Trophoblast cell (in vitro differentiated cells and primary cell): ENCODE measurements at regions not wholly inside any gene's neighbourhood (a gene's known extent, or its start where the extent isn't known, plus 50 kb on each side); places are given as distances from the start of the nearest gene placed in this dataset.
"Not testable (repeated sequence)": the region's sequence is repeated elsewhere in the genome, so short reads cannot be mapped to it uniquely, and the experiment has no call there.

Experiments
- DNase-seq, 2 donors: peaks; one replicate each; pipeline ENCODE4 v3.0.0-alpha.2; 2016
- H2AFZ ChIP-seq: 2 replicates; pipeline ENCODE4 v1.6.1; 2013; ENCODE audit warnings: low read length, moderate library complexity, mild to moderate bottlenecking; ENCODE audit not compliant: insufficient read depth, poor library complexity
- H2AK5ac ChIP-seq: 2 replicates; pipeline ENCODE4 v1.6.1; 2013; ENCODE audit warnings: mild to moderate bottlenecking, low read length
- H2BK120ac ChIP-seq: 2 replicates; pipeline ENCODE4 v1.6.1; 2013; ENCODE audit warnings: low read length, mild to moderate bottlenecking, moderate library complexity; ENCODE audit not compliant: insufficient read depth, poor library complexity
- H2BK12ac ChIP-seq: 2 replicates; pipeline ENCODE4 v1.6.1; 2013; ENCODE audit warnings: mild to moderate bottlenecking, low read length, moderate library complexity
- H2BK5ac ChIP-seq: 2 replicates; pipeline ENCODE4 v1.6.1; 2013; ENCODE audit warnings: low read length, low read depth, moderate library complexity, mild to moderate bottlenecking; ENCODE audit not compliant: poor library complexity
- H3K14ac ChIP-seq: 2 replicates; pipeline ENCODE4 v1.6.1; 2013; ENCODE audit warnings: mild to moderate bottlenecking, low read length
- H3K18ac ChIP-seq: 2 replicates; pipeline ENCODE4 v1.6.1; 2013; ENCODE audit warnings: mild to moderate bottlenecking, low read length
- H3K23ac ChIP-seq: 2 replicates; pipeline ENCODE4 v1.6.1; 2013; ENCODE audit warnings: low read length
- H3K27ac ChIP-seq: 2 replicates; pipeline ENCODE4 v1.5.1; 2013; ENCODE audit warnings: low read depth, mild to moderate bottlenecking, inconsistent platforms, low read length, moderate library complexity
- H3K27me3 ChIP-seq: 2 replicates; pipeline ENCODE4 v1.6.1; 2013; ENCODE audit warnings: inconsistent platforms, mild to moderate bottlenecking, low read length, moderate library complexity; ENCODE audit not compliant: insufficient read depth
- H3K36me3 ChIP-seq, 2 experiments: 1 replicate in 1 of 2; 2 replicates in 1 of 2; pipeline ENCODE4 v1.6.1; 2013; ENCODE audit warnings: low read length in 2 of 2, mild to moderate bottlenecking in 2 of 2, moderate library complexity in 1 of 2; ENCODE audit not compliant: insufficient read depth in 2 of 2, control insufficient read depth in 1 of 2
- H3K4ac ChIP-seq: 2 replicates; pipeline ENCODE4 v1.6.1; 2013; ENCODE audit warnings: low read depth, mild to moderate bottlenecking, low read length, moderate library complexity
- H3K4me1 ChIP-seq, 2 experiments: 1 replicate in 1 of 2; 2 replicates in 1 of 2; pipeline ENCODE4 v1.6.1; 2013; ENCODE audit warnings: low read length in 2 of 2, mild to moderate bottlenecking in 2 of 2, moderate library complexity in 1 of 2; ENCODE audit not compliant: insufficient read depth in 2 of 2, control insufficient read depth in 1 of 2
- H3K4me2 ChIP-seq: 2 replicates; pipeline ENCODE4 v1.6.1; 2013; ENCODE audit warnings: inconsistent platforms, mild to moderate bottlenecking, low read length, moderate library complexity
- H3K4me3 ChIP-seq: 2 replicates; pipeline ENCODE4 v1.5.1; 2013; ENCODE audit warnings: mild to moderate bottlenecking, low read depth, low read length, inconsistent platforms
- H3K79me1 ChIP-seq: one replicate; pipeline ENCODE4 v1.6.1; 2013; ENCODE audit warnings: low read length
- H3K79me2 ChIP-seq: 2 replicates; pipeline ENCODE4 v1.6.1; 2013; ENCODE audit warnings: low read length, mild to moderate bottlenecking; ENCODE audit not compliant: control insufficient read depth, insufficient read depth, poor library complexity
- H3K9ac ChIP-seq: 2 replicates; pipeline ENCODE4 v1.6.1; 2013; ENCODE audit warnings: mild to moderate bottlenecking, low read length
- H3K9me3 ChIP-seq: 2 replicates; pipeline ENCODE4 v1.6.1; 2013; ENCODE audit warnings: low read depth, mild to moderate bottlenecking, control low read depth, inconsistent platforms, low read length; ENCODE audit not compliant: insufficient read depth
- H4K12ac ChIP-seq: 2 replicates; pipeline ENCODE4 v1.6.1; 2013; ENCODE audit warnings: low read depth, mild to moderate bottlenecking, low read length, moderate library complexity
- H4K8ac ChIP-seq: 2 replicates; pipeline ENCODE4 v1.6.1; 2013; ENCODE audit warnings: low read depth, mild to moderate bottlenecking, low read length, moderate library complexity
- H4K91ac ChIP-seq: one replicate; pipeline ENCODE4 v1.6.1; 2013; ENCODE audit warnings: low read depth, mild to moderate bottlenecking, low read length, moderate library complexity
- WGBS: extraction: QIAGEN DNeasy Blood & Tissue Kit; methylation state at CpG from one replicate; pipeline ENCODE4 v1.1.7; 2013; ENCODE audit warnings: missing lambda C conversion rate; ENCODE audit not compliant: insufficient read length, insufficient coverage; ENCODE audit errors: extremely low coverage; 5-methylcytosine and 5-hydroxymethylcytosine counted together

GRCh38 chr11:130535520-130535919 is 87.1 kb downstream of the ADAMTS15 start:
- WGBS = no CpG with 5 or more reads among the region's 6 CpGs
- H3K4me3 ChIP-seq = no peak overlapping the region

GRCh38 chr11:130536106-130537040 is 87.9 kb downstream of the ADAMTS15 start:
- H3K9ac ChIP-seq = no peak overlapping the region
- H2BK12ac ChIP-seq = no peak overlapping the region
- no peak overlapping the region for H3K18ac ChIP-seq
- no peak overlapping the region for H4K12ac ChIP-seq
- no peak overlapping the region for H3K4me3 ChIP-seq
- no peak overlapping the region for H4K8ac ChIP-seq
- no peak overlapping the region for H3K14ac ChIP-seq
- no peak overlapping the region for H2AFZ ChIP-seq
- no peaks in the 10 kb centered on the region for H3K4me1 ChIP-seq
- no peak overlapping the region for H2AK5ac ChIP-seq
- no peak overlapping the region for H3K27ac ChIP-seq
- no peak overlapping the region for H3K23ac ChIP-seq
- no peak overlapping the region for H2BK120ac ChIP-seq
- H3K9me3 ChIP-seq = no peaks in the 10 kb centered on the region
- no CpG with 5 or more reads among the region's 11 CpGs for WGBS
- no peaks in the 10 kb centered on the region for H3K27me3 ChIP-seq
- H3K36me3 ChIP-seq = no peaks in the 10 kb centered on the region
- no peaks in the 10 kb centered on the region for H3K79me2 ChIP-seq
- DNase-seq = peak; percentile 69 to 75
- no peaks in the 10 kb centered on the region for H3K79me1 ChIP-seq
- H4K91ac ChIP-seq = no peak overlapping the region
- H3K4ac ChIP-seq = no peak overlapping the region
- H3K4me2 ChIP-seq = no peak overlapping the region
- H2BK5ac ChIP-seq = no peak overlapping the region

More at GRCh38 chr11:130535520-130535919, 87.1 kb downstream of the ADAMTS15 start:
- Histone ChIP-seq H4K12ac (no peak overlapping the region), H3K79me1 (no peaks in the 10 kb centered on the region), H3K27ac (no peak overlapping the region), H3K4ac (no peak overlapping the region), H3K4me2 (no peak overlapping the region), H3K4me1 (no peaks in the 10 kb centered on the region), H3K36me3 (no peaks in the 10 kb centered on the region), H4K8ac (no peak overlapping the region), H3K9ac (no peak overlapping the region), H3K79me2 (no peaks in the 10 kb centered on the region), H3K27me3 (no peaks in the 10 kb centered on the region), H3K14ac (no peak overlapping the region), H2BK12ac (no peak overlapping the region), H4K91ac (no peak overlapping the region), H3K9me3 (no peaks in the 10 kb centered on the region), H2BK120ac (no peak overlapping the region), H3K18ac (no peak overlapping the region), H2AFZ (no peak overlapping the region), H2AK5ac (no peak overlapping the region), H3K23ac (no peak overlapping the region), H2BK5ac (no peak overlapping the region)
- DNase-seq = no peak

- H3K79me1 ChIP-seq = not testable (repeated sequence)
Measured at GRCh38 chr11:130539680-130540079, 91.2 kb downstream of the ADAMTS15 start.

GRCh38 chr11:130544266-130544665 is 95.8 kb downstream of the ADAMTS15 start:
- H3K9ac ChIP-seq = no peak overlapping the region
- H4K8ac ChIP-seq = no peak overlapping the region
- no peak overlapping the region for H3K23ac ChIP-seq
- H3K36me3 ChIP-seq = no peaks in the 10 kb centered on the region
- H2BK12ac ChIP-seq = no peak overlapping the region
- H3K79me2 ChIP-seq = no peaks in the 10 kb centered on the region
- no peak overlapping the region for H3K18ac ChIP-seq
- H3K9me3 ChIP-seq = peaks cover 2% of the 10 kb centered on the region
- no peak for DNase-seq
- H3K4ac ChIP-seq = no peak overlapping the region
- H2AK5ac ChIP-seq = no peak overlapping the region
- H2BK5ac ChIP-seq = no peak overlapping the region
- no peaks in the 10 kb centered on the region for H3K79me1 ChIP-seq
- H3K4me2 ChIP-seq = no peak overlapping the region
- no peak overlapping the region for H3K14ac ChIP-seq
- no CpG with 5 or more reads among the region's 2 CpGs for WGBS
- H3K27ac ChIP-seq = no peak overlapping the region
- H3K27me3 ChIP-seq = no peaks in the 10 kb centered on the region
- H4K91ac ChIP-seq = no peak overlapping the region
- no peak overlapping the region for H2AFZ ChIP-seq
- no peaks in the 10 kb centered on the region for H3K4me1 ChIP-seq
- no peak overlapping the region for H4K12ac ChIP-seq
- no peak overlapping the region for H3K4me3 ChIP-seq
- H2BK120ac ChIP-seq = no peak overlapping the region

More at GRCh38 chr11:130539680-130540079, 91.2 kb downstream of the ADAMTS15 start:
- H3K4ac ChIP-seq, H4K91ac ChIP-seq, H4K8ac ChIP-seq, H3K4me3 ChIP-seq, H3K27ac ChIP-seq, H3K4me1 ChIP-seq, H2BK5ac ChIP-seq, H4K12ac ChIP-seq, H3K9ac ChIP-seq, H3K79me2 ChIP-seq, H2AK5ac ChIP-seq, H3K23ac ChIP-seq, H3K9me3 ChIP-seq, H2BK120ac ChIP-seq, H3K18ac ChIP-seq, H3K4me2 ChIP-seq, H3K27me3 ChIP-seq, H2AFZ ChIP-seq, H3K14ac ChIP-seq, DNase-seq, H3K36me3 ChIP-seq, H2BK12ac ChIP-seq: not testable (repeated sequence)
- no CpG with 5 or more reads among the region's 1 CpG for WGBS
